ENCODE measurements at regions not wholly inside any gene's neighbourhood (a gene's known extent, or its start where the extent isn't known, plus 50 kb on each side); places are given as distances from the start of the nearest gene placed in this dataset.

DNA sequence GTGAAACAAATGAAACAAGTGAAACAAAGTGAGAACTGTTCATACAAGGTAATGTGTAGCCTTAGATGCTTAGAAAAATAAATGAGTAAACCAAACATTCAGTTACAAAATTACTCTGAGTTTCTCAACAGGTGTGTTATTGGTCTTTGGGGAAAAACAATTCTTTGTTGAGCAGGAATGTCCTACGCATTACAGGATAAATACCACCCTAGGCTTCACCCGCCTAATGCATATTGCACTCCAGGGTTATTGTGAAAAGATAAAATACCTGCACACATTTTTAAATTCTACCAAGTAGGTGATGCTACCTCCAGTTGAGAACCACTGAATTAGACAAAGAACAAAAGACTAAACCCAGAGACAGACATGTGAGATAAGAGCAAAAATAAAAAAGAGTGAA lies 72.2 kb downstream of the ADAMTS1 start:
- no peak overlapping the region for H4K91ac ChIP-seq (ENCODE audit: insufficient read depth, low read depth, low read length)
- H2BK120ac ChIP-seq (ENCODE audit: low read depth, low read length) = no peak overlapping the region
- intact Hi-C loops (cut with micrococcal nuclease) (no loop called here), dilution Hi-C loops (cut with HindIII; ENCODE audit: low sequenced_read_pairs, unreplicated experiment) (no loop called here), in situ Hi-C loops (cut with MboI; ENCODE audit: low sequenced_read_pairs) (no loop called here)
- no peak overlapping the region for H2BK5ac ChIP-seq (ENCODE audit: low read depth, low read length, poor library complexity, severe bottlenecking)
- WGBS, 2 experiments (ENCODE audit: extremely low coverage in 2 of 2, insufficient read length in 1 of 2) = no CpG with 5 or more reads among the region's 2 CpGs
- ATAC-seq (ENCODE audit: low read depth) (no peak), DNase-seq (no peak)
- H3K4me2 ChIP-seq (ENCODE audit: low read depth, low read length) = no peak overlapping the region
- H3K79me1 ChIP-seq (ENCODE audit: low read depth in 1 of 2, low read length in 2 of 2) = no peaks in the 10 kb centered on the region
- H3K4me3 ChIP-seq (ENCODE audit: insufficient read depth, low read depth, low read length) = no peak overlapping the region
- H3K23ac ChIP-seq (ENCODE audit: low read depth, low read length) = no peak overlapping the region
- no peaks in the 10 kb centered on the region for H3K9me1 ChIP-seq (ENCODE audit: insufficient read depth, low read length)
- H4K20me1 ChIP-seq (ENCODE audit: insufficient read depth, low read length) = no peaks in the 10 kb centered on the region
- no peak overlapping the region for H2AFZ ChIP-seq (replicated peaks; ENCODE audit: low read length, poor library complexity)
- H3K27ac ChIP-seq (ENCODE audit: insufficient read depth, low read length) = no peak overlapping the region
- no peak overlapping the region for H3K18ac ChIP-seq (ENCODE audit: low read depth, low read length)
- POLR2A ChIA-PET (ENCODE audit: unreplicated experiment) = no interaction called here
- no peak overlapping the region for H2AK5ac ChIP-seq (ENCODE audit: low read depth, low read length)
- H3K9me3 ChIP-seq (ENCODE audit: control insufficient read depth, insufficient read depth, low read length) = no peaks in the 10 kb centered on the region
- CTCF ChIA-PET = no interaction called here
- no peak overlapping the region for H3K56ac ChIP-seq (ENCODE audit: extremely low read depth, insufficient read depth, low read length)
- no peaks in the 10 kb centered on the region for H3K27me3 ChIP-seq (ENCODE audit: control insufficient read depth, insufficient read depth, low read length)
- no peak overlapping the region for H2BK20ac ChIP-seq (ENCODE audit: low read depth, low read length)
- TF ChIP-seq ELK1 (IDR thresholded peaks at IDR 0.05; ENCODE audit: borderline replicate concordance, low read depth, low read length) = no peak
- no peak for TF ChIP-seq SMC3 (IDR thresholded peaks at IDR 0.05; ENCODE audit: low read depth, low read length)
- no peak for TF ChIP-seq MAZ (IDR thresholded peaks at IDR 0.05; ENCODE audit: borderline replicate concordance, low read depth, low read length)
- TF ChIP-seq, protein P1, sequence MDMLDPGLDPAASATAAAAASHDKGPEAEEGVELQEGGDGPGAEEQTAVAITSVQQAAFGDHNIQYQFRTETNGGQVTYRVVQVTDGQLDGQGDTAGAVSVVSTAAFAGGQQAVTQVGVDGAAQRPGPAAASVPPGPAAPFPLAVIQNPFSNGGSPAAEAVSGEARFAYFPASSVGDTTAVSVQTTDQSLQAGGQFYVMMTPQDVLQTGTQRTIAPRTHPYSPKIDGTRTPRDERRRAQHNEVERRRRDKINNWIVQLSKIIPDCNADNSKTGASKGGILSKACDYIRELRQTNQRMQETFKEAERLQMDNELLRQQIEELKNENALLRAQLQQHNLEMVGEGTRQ (IDR thresholded peaks at IDR 0.05; ENCODE audit: low read depth, low read length) = no peak
- TF ChIP-seq BHLHE40 (IDR thresholded peaks at IDR 0.05; ENCODE audit: low read depth, low read length) = no peak
- no peak for TF ChIP-seq CEBPB (IDR thresholded peaks at IDR 0.05; ENCODE audit: low read depth, low read length)
- TF ChIP-seq MXI1 (IDR thresholded peaks at IDR 0.05; ENCODE audit: borderline replicate concordance, low read depth, low read length) = no peak
- no peak for TF ChIP-seq RCOR1 (IDR thresholded peaks at IDR 0.05; ENCODE audit: insufficient replicate concordance, low read length)
- no peak for TF ChIP-seq RAD21 (IDR thresholded peaks at IDR 0.05; ENCODE audit: low read length)
- TF ChIP-seq MAFK (IDR thresholded peaks at IDR 0.05; ENCODE audit: low read depth, low read length) = no peak
- TF ChIP-seq NFE2L2 (IDR thresholded peaks at IDR 0.05; ENCODE audit: low read depth, low read length) = no peak
- TF ChIP-seq RFX5 (IDR thresholded peaks at IDR 0.05; ENCODE audit: low read depth, low read length) = no peak
- no peak for TF ChIP-seq CTCF (conservative IDR thresholded peaks at IDR 0.05; ENCODE audit: low read depth, low read length)
- TF ChIP-seq FOS (IDR thresholded peaks at IDR 0.05; ENCODE audit: low read depth, low read length) = no peak
- no peak overlapping the region for H3K4ac ChIP-seq (ENCODE audit: low read depth, low read length)
- H2AK9ac ChIP-seq (replicated peaks; ENCODE audit: low read depth, low read length, poor library complexity) = no peak overlapping the region
- no peak overlapping the region for H4K5ac ChIP-seq (ENCODE audit: low read depth, low read length)
- no peak overlapping the region for H3K14ac ChIP-seq (replicated peaks; ENCODE audit: low read depth, low read length)
- H3K9ac ChIP-seq (ENCODE audit: low read depth, low read length) = no peak overlapping the region
- no peak overlapping the region for H2BK15ac ChIP-seq (ENCODE audit: low read depth, low read length)
- H4K8ac ChIP-seq (ENCODE audit: low read depth in 2 of 2, low read length in 2 of 2) = no peak overlapping the region
- peaks cover 2% of the 10 kb centered on the region; the same call in 1 of the 2 replicates for H3K4me1 ChIP-seq (ENCODE audit: control insufficient read depth, insufficient read depth, low read length)
- no peaks in the 10 kb centered on the region for H3K36me3 ChIP-seq (ENCODE audit: control insufficient read depth, insufficient read depth, low read length)
- no TSS peak for BruUV-seq (replicated peaks)
